Astrocyte (in vitro differentiated cells and primary cell): ENCODE measurements at regions not wholly inside any gene's neighbourhood (a gene's known extent, or its start where the extent isn't known, plus 50 kb on each side); places are given as distances from the start of the nearest gene placed in this dataset.

Source experiments
- DNase-seq: peaks from one replicate; pipeline ENCODE4 v3.0.0-alpha.2; 2010; ENCODE audit warnings: low read depth
- FAIRE-seq: peaks from 2 replicates; lab custom pipeline; 2011; peaks lifted over from hg19 to GRCh38; lab: Jason Lieb, UNC
- H2AFZ ChIP-seq: 2 replicates; pipeline ENCODE4 v1.6.0; 2012; ENCODE audit warnings: low read depth, low read length, inconsistent platforms
- H3K27ac ChIP-seq: 2 replicates; pipeline ENCODE4 v1.5.1; 2011; ENCODE audit warnings: low read depth, low read length, inconsistent platforms
- H3K27me3 ChIP-seq: 2 replicates; pipeline ENCODE4 v1.6.0; 2011; ENCODE audit warnings: low read length, inconsistent platforms; ENCODE audit not compliant: insufficient read depth
- H3K36me3 ChIP-seq: 2 replicates; pipeline ENCODE4 v1.5.1; 2011; ENCODE audit warnings: low read length, inconsistent platforms; ENCODE audit not compliant: insufficient read depth
- H3K4me1 ChIP-seq: 2 replicates; pipeline ENCODE4 v1.5.1; 2011; ENCODE audit warnings: low read length, inconsistent platforms; ENCODE audit not compliant: insufficient read depth
- H3K4me2 ChIP-seq: 2 replicates; pipeline ENCODE4 v1.6.0; 2012; ENCODE audit warnings: low read length, inconsistent platforms
- H3K4me3 ChIP-seq: 2 replicates; pipeline ENCODE4 v1.5.1; 2011; ENCODE audit warnings: low read depth, mild to moderate bottlenecking, low read length, inconsistent platforms; ENCODE audit not compliant: insufficient read depth
- H3K79me2 ChIP-seq: 2 replicates; pipeline ENCODE4 v1.6.0; 2012; ENCODE audit warnings: mild to moderate bottlenecking, low read length, inconsistent platforms; ENCODE audit not compliant: insufficient read depth
- H3K9ac ChIP-seq: 2 replicates; pipeline ENCODE4 v1.6.0; 2012; ENCODE audit warnings: mild to moderate bottlenecking, low read length, inconsistent platforms
- H3K9me3 ChIP-seq: 2 replicates; pipeline ENCODE4 v1.5.1; 2012; ENCODE audit warnings: low read depth, mild to moderate bottlenecking, low read length, inconsistent platforms; ENCODE audit not compliant: insufficient read depth
- H4K20me1 ChIP-seq: 2 replicates; pipeline ENCODE4 v1.6.0; 2012; ENCODE audit warnings: low read length, inconsistent platforms; ENCODE audit not compliant: insufficient read depth
- H3K27ac Mint-ChIP-seq: one replicate; pipeline ENCODE4 v1.8.0; 2021; ENCODE audit warnings: mild to moderate bottlenecking, mixed read lengths; ENCODE audit not compliant: unreplicated experiment
- H3K27me3 Mint-ChIP-seq: one replicate; pipeline ENCODE4 v1.8.0; 2021; ENCODE audit warnings: low read depth, mixed read lengths; ENCODE audit not compliant: unreplicated experiment
- H3K36me3 Mint-ChIP-seq: one replicate; pipeline ENCODE4 v1.8.0; 2021; ENCODE audit warnings: low read depth, mixed read lengths; ENCODE audit not compliant: unreplicated experiment
- H3K4me1 Mint-ChIP-seq: one replicate; pipeline ENCODE4 v1.8.0; 2021; ENCODE audit warnings: low read depth, mixed read lengths; ENCODE audit not compliant: unreplicated experiment
- H3K4me3 Mint-ChIP-seq: one replicate; pipeline ENCODE4 v1.8.0; 2021; ENCODE audit warnings: mild to moderate bottlenecking, moderate library complexity, mixed read lengths; ENCODE audit not compliant: unreplicated experiment
- H3K9me3 Mint-ChIP-seq: one replicate; pipeline ENCODE4 v1.8.0; 2021; ENCODE audit warnings: mild to moderate bottlenecking, mixed read lengths; ENCODE audit not compliant: unreplicated experiment
- EZH2 ChIP-seq: IDR thresholded peaks from 2 replicates; pipeline ENCODE4 v1.6.1; 2012; ENCODE audit warnings: mild to moderate bottlenecking, low read length, inconsistent platforms; ENCODE audit not compliant: insufficient read depth
- TF ChIP-seq, protein P1 (sequence below): IDR thresholded peaks from 2 replicates; pipeline ENCODE4 v1.5.1; 2011; ENCODE audit warnings: low read depth, mild to moderate bottlenecking, inconsistent platforms, low read length, moderate library complexity; ENCODE audit not compliant: insufficient read depth

DNA sequence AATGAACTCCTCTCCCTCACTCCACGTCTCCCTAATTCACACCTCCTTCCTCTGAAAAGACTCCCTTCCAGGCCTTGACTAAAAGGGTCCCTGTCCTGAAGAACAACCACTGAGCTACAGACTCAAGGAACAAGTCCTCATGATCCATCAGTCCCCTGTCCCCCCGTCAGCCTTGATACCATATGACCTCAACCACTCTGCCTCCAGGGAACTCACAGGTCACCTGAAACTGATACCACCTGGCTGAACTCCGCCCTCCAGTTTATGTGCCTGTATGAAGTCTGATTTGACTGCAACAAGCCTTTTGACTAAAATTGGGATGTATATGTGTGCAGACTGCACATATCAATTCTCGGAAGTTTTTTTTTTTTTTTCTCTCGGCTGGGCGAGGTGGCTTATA is 88.7 kb downstream of the UGCG start:
- no peak for TF ChIP-seq EZH2
- TF ChIP-seq, protein P1, sequence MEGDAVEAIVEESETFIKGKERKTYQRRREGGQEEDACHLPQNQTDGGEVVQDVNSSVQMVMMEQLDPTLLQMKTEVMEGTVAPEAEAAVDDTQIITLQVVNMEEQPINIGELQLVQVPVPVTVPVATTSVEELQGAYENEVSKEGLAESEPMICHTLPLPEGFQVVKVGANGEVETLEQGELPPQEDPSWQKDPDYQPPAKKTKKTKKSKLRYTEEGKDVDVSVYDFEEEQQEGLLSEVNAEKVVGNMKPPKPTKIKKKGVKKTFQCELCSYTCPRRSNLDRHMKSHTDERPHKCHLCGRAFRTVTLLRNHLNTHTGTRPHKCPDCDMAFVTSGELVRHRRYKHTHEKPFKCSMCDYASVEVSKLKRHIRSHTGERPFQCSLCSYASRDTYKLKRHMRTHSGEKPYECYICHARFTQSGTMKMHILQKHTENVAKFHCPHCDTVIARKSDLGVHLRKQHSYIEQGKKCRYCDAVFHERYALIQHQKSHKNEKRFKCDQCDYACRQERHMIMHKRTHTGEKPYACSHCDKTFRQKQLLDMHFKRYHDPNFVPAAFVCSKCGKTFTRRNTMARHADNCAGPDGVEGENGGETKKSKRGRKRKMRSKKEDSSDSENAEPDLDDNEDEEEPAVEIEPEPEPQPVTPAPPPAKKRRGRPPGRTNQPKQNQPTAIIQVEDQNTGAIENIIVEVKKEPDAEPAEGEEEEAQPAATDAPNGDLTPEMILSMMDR = no peak
- H3K9ac ChIP-seq = no peak overlapping the region
- H3K4me3 Mint-ChIP-seq = no peak overlapping the region
- H3K36me3 Mint-ChIP-seq = no peaks in the 10 kb centered on the region
- no peak for FAIRE-seq
- H3K79me2 ChIP-seq = no peaks in the 10 kb centered on the region
- no peaks in the 10 kb centered on the region for H3K27me3 ChIP-seq
- peaks cover 5% of the 10 kb centered on the region for H3K4me1 Mint-ChIP-seq
- H3K4me2 ChIP-seq = no peak overlapping the region
- H3K27me3 Mint-ChIP-seq = peaks cover 10% of the 10 kb centered on the region
- no peaks in the 10 kb centered on the region for H3K36me3 ChIP-seq
- H4K20me1 ChIP-seq = no peaks in the 10 kb centered on the region
- no peak overlapping the region for H2AFZ ChIP-seq
- H3K4me1 ChIP-seq = no peaks in the 10 kb centered on the region
- H3K4me3 ChIP-seq = no peak overlapping the region
- no peaks in the 10 kb centered on the region for H3K9me3 ChIP-seq
- H3K9me3 Mint-ChIP-seq = no peaks in the 10 kb centered on the region
- no peak overlapping the region for H3K27ac Mint-ChIP-seq
- DNase-seq = no peak
- no peak overlapping the region for H3K27ac ChIP-seq

DNA sequence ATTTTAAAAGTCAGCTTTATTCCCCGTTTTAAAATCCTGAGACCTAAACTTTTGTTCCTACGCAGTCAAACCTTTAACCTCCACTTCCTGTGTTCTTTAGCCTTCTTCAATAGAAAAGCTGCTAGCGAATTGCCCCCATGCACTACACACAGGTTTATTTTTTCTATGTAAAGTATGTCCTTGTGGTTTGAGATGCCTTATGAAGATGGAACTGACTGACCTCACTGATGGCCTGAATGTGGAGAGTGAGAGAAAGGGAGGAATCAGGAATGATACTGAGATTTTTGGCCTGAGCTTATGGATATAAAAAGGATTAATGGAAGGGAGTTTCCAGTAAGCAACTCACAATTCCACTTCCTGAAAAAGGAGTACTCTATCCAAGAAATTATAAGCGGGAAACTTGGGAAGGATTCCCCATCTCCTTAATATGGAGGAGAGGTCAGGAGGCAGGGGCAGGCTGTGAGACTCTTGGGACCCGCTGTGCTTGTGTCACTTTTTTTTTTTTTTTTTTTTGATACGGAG is 89.5 kb downstream of the UGCG start:
- Histone ChIP-seq H3K9ac (no peak overlapping the region), H3K79me2 (no peaks in the 10 kb centered on the region), H3K36me3 (no peaks in the 10 kb centered on the region), H3K4me1 (no peaks in the 10 kb centered on the region), H3K4me2 (no peak overlapping the region), H3K9me3 (no peaks in the 10 kb centered on the region), H4K20me1 (no peaks in the 10 kb centered on the region), H3K4me3 (no peak overlapping the region), H2AFZ (no peak overlapping the region), H3K27ac (no peak overlapping the region), H3K27me3 (no peaks in the 10 kb centered on the region)
- Mint-ChIP-seq H3K4me1 (peaks cover 5% of the 10 kb centered on the region), H3K4me3 (no peak overlapping the region), H3K27ac (peak overlapping the region; percentile 63), H3K9me3 (no peaks in the 10 kb centered on the region), H3K36me3 (no peaks in the 10 kb centered on the region), H3K27me3 (peaks cover 10% of the 10 kb centered on the region)
- DNase-seq (peak; percentile 47), FAIRE-seq (no peak)
- TF ChIP-seq, protein P1 = no peak
- no peak for TF ChIP-seq EZH2
